ENCODE measurements at regions not wholly inside any gene's neighbourhood (a gene's known extent, or its start where the extent isn't known, plus 50 kb on each side); places are given as distances from the start of the nearest gene placed in this dataset.
"Not testable (repeated sequence)": the region's sequence is repeated elsewhere in the genome, so short reads cannot be mapped to it uniquely, and the experiment has no call there.

- no peak for TF ChIP-seq CTCF (IDR thresholded peaks at IDR 0.05; ENCODE audit: control insufficient read depth, extremely low read depth, insufficient read depth)
- no peak overlapping the region for H3K4me3 ChIP-seq (ENCODE audit: low read depth, low read length)
- no peak for DNase-seq (ENCODE audit: low read depth)
Observed at GRCh38 chr5:154673506-154673905, 81.7 kb upstream of the LARP1 start.

GRCh38 chr5:154669913-154670312 is 85.3 kb upstream of the LARP1 start:
- not testable (repeated sequence) for H3K4me3 ChIP-seq (ENCODE audit: low read depth, low read length); DNase-seq (ENCODE audit: low read depth)

DNA sequence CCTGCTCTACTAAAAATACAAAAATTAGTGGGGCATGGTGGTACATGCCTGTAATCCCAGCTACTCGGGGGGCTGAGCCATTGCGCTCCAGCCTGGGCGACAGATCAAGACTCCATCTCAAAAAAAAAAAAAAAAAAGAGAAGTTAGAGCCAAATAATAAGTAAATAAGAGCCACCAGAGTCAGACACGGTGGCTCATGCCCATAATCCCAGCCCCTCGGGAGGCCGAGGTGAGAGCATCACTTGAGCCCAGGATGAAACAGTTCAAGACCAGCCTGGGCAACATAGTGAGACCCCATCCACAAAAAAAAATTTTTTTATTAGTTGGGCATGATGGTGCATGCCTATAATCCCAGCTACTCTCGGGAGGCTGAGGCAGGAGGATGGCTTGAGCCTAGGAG is 85.8 kb upstream of the LARP1 start:
- no peak overlapping the region for H3K4me3 ChIP-seq (ENCODE audit: low read depth, low read length)
- no peak for DNase-seq (ENCODE audit: low read depth)
- no peak for TF ChIP-seq CTCF (IDR thresholded peaks at IDR 0.05; ENCODE audit: control insufficient read depth, extremely low read depth, insufficient read depth)

GRCh38 chr5:154664869-154665268 is 90.3 kb upstream of the LARP1 start:
- no peak for TF ChIP-seq CTCF (IDR thresholded peaks at IDR 0.05; ENCODE audit: control insufficient read depth, extremely low read depth, insufficient read depth)
- no peak overlapping the region for H3K4me3 ChIP-seq (ENCODE audit: low read depth, low read length)
- DNase-seq (ENCODE audit: low read depth) = no peak

DNA sequence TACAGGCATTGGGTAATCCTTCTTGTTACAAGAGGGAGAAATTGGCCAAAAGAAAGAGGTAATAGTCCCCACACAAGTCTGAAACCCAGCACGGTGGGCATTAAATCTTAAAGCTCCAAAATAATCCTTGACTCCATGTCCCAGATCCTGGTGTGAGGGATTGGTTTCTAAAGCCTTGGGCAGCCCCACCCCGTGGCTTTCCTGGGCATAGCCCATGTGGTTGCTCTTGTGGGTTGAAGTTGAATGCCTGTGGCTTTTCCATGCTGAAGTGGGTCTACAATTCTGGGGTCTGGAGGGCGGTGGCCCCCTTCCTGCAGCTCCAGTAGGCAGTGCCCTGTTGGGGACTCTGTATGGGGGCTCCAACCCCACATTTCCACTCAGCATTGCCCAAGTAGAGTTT is 91.8 kb upstream of the LARP1 start:
- no peak for DNase-seq (ENCODE audit: low read depth)
- H3K4me3 ChIP-seq (ENCODE audit: low read depth, low read length) = no peak overlapping the region
- TF ChIP-seq CTCF (IDR thresholded peaks at IDR 0.05; ENCODE audit: control insufficient read depth, extremely low read depth, insufficient read depth) = no peak

- no peak for TF ChIP-seq CTCF (IDR thresholded peaks at IDR 0.05; ENCODE audit: control insufficient read depth, extremely low read depth, insufficient read depth)
- DNase-seq (ENCODE audit: low read depth) = no peak
- H3K4me3 ChIP-seq (ENCODE audit: low read depth, low read length) = no peak overlapping the region
Observed at GRCh38 chr5:154654486-154655371, 100.4 kb upstream of the LARP1 start.

GRCh38 chr5:154653764-154654485 is 101.3 kb upstream of the LARP1 start:
- H3K4me3 ChIP-seq (ENCODE audit: low read depth, low read length) = no peak overlapping the region
- no peak for DNase-seq (ENCODE audit: low read depth)
- no peak for TF ChIP-seq CTCF (IDR thresholded peaks at IDR 0.05; ENCODE audit: control insufficient read depth, extremely low read depth, insufficient read depth)

Measured in LNCaP clone FGC (cell line).